Activated CD4-positive, alpha-beta T cell treated with anti-CD3 and anti-CD28 coated beads for 4 hours (primary cell): ENCODE measurements at regions not wholly inside any gene's neighbourhood (a gene's known extent, or its start where the extent isn't known, plus 50 kb on each side); places are given as distances from the start of the nearest gene placed in this dataset.

Source experiments
- DNase-seq, 2 donors: peaks; one replicate each; pipeline ENCODE4 v3.0.0-alpha.2; 2020

GRCh38 chr4:13316354-13316753, 167.8 kb downstream of the RAB28 start:
- DNase-seq = no peak

- no peak for DNase-seq
Measured at GRCh38 chr4:13313856-13314255, 170.3 kb downstream of the RAB28 start.

- no peak for DNase-seq
Measured at GRCh38 chr4:13312264-13312663, 171.9 kb downstream of the RAB28 start.

- no peak for DNase-seq
Measured at GRCh38 chr4:13309751-13310150, 174.4 kb downstream of the RAB28 start.

- no peak for DNase-seq
Measured at GRCh38 chr4:13306356-13306755, 177.8 kb downstream of the RAB28 start.

- no peak for DNase-seq
Measured at GRCh38 chr4:13302876-13303275, 181.3 kb downstream of the RAB28 start.

- no peak for DNase-seq
Measured at GRCh38 chr4:13299343-13299742, 184.8 kb downstream of the RAB28 start.

- no peak for DNase-seq
Measured at GRCh38 chr4:13298655-13299054, 185.5 kb downstream of the RAB28 start.

- DNase-seq = no peak
Measured at GRCh38 chr4:13296986-13297385, 187.2 kb downstream of the RAB28 start.

GRCh38 chr4:13294961-13295605, 189.1 kb downstream of the RAB28 start:
- no peak for DNase-seq

- no peak for DNase-seq
Measured at GRCh38 chr4:13292372-13292771, 191.8 kb downstream of the RAB28 start.

GRCh38 chr4:13289391-13289790, 194.7 kb downstream of the RAB28 start:
- DNase-seq = no peak

- DNase-seq = no peak
Measured at GRCh38 chr4:13285336-13285735, 198.8 kb downstream of the RAB28 start.

GRCh38 chr4:13284932-13285331, 199.2 kb downstream of the RAB28 start:
- DNase-seq = no peak

- no peak for DNase-seq
Measured at GRCh38 chr4:13276357-13276756, 207.8 kb downstream of the RAB28 start.

GRCh38 chr4:13268703-13269102, 215.4 kb downstream of the RAB28 start:
- DNase-seq = no peak

- DNase-seq = no peak
Measured at GRCh38 chr4:13268165-13268564, 216.0 kb downstream of the RAB28 start.

GRCh38 chr4:13267091-13267490, 217.0 kb downstream of the RAB28 start:
- no peak for DNase-seq

- no peak for DNase-seq
Measured at GRCh38 chr4:13266687-13267086, 217.5 kb downstream of the RAB28 start.

- DNase-seq = no peak
Measured at GRCh38 chr4:13263967-13264525, 220.1 kb downstream of the RAB28 start.

- no peak for DNase-seq
Measured at GRCh38 chr4:13262816-13263215, 221.3 kb downstream of the RAB28 start.

GRCh38 chr4:13261486-13262257, 222.5 kb downstream of the RAB28 start:
- no peak for DNase-seq

GRCh38 chr4:13260513-13260912, 223.6 kb downstream of the RAB28 start:
- DNase-seq = no peak

- DNase-seq = no peak
Measured at GRCh38 chr4:13250263-13250662, 233.9 kb downstream of the RAB28 start.
